Fibroblast of lung (primary cell): ENCODE measurements at regions not wholly inside any gene's neighbourhood (a gene's known extent, or its start where the extent isn't known, plus 50 kb on each side); places are given as distances from the start of the nearest gene placed in this dataset.

Experiments used
- DNase-seq, 2 donors: peaks; one replicate each; pipeline versions ENCODE4 v3.0.0 to v3.0.0-alpha.2; 2010; ENCODE audit warnings: low read depth in 2 of 2
- H2AFZ ChIP-seq: 2 replicates; pipeline ENCODE4 v1.5.1; 2012; ENCODE audit warnings: low read length, control low read depth, inconsistent platforms
- H3K27ac ChIP-seq: 2 replicates; pipeline ENCODE4 v1.5.1; 2011; ENCODE audit warnings: low read length, control low read depth; ENCODE audit not compliant: insufficient read depth
- H3K27me3 ChIP-seq: 2 replicates; pipeline ENCODE4 v1.5.1; 2011; ENCODE audit warnings: mild to moderate bottlenecking, low read length; ENCODE audit not compliant: control insufficient read depth, insufficient read depth
- H3K36me3 ChIP-seq: 2 replicates; pipeline ENCODE4 v1.5.1; 2011; ENCODE audit warnings: low read length; ENCODE audit not compliant: control insufficient read depth, insufficient read depth
- H3K4me1 ChIP-seq: 2 replicates; pipeline ENCODE4 v1.5.1; 2011; ENCODE audit warnings: low read length; ENCODE audit not compliant: control insufficient read depth, insufficient read depth; ENCODE audit errors: extremely low read depth
- H3K4me2 ChIP-seq: 2 replicates; pipeline ENCODE4 v1.5.1; 2011; ENCODE audit warnings: low read length, control low read depth; ENCODE audit not compliant: insufficient read depth; ENCODE audit errors: extremely low read depth
- H3K4me3 ChIP-seq, 4 experiments: fragments of 200-600 bp in 1 of 4; sonication (generic) in 1 of 4; replicated peaks in 1 of 4; 2 replicates each; pipeline ENCODE4 v1.5.1; 2011 to 2016; ENCODE audit warnings: low read length in 4 of 4, low read depth in 3 of 4, mild to moderate bottlenecking in 3 of 4, control low read depth in 2 of 4, inconsistent platforms in 1 of 4, mixed read lengths in 1 of 4; ENCODE audit not compliant: insufficient read depth in 1 of 4; ENCODE audit errors: control extremely low read depth in 1 of 4
- H3K79me2 ChIP-seq: 2 replicates; pipeline ENCODE4 v1.5.1; 2012; ENCODE audit warnings: mild to moderate bottlenecking, low read length, inconsistent platforms; ENCODE audit not compliant: control insufficient read depth, insufficient read depth
- H3K9ac ChIP-seq: 2 replicates; pipeline ENCODE4 v1.5.1; 2011; ENCODE audit warnings: mild to moderate bottlenecking, low read length, control low read depth; ENCODE audit not compliant: insufficient read depth
- H3K9me3 ChIP-seq: 2 replicates; pipeline ENCODE4 v1.5.1; 2012; ENCODE audit warnings: low read depth, low read length; ENCODE audit not compliant: control insufficient read depth, insufficient read depth
- H4K20me1 ChIP-seq: 2 replicates; pipeline ENCODE4 v1.5.1; 2011; ENCODE audit warnings: low read length; ENCODE audit not compliant: control insufficient read depth, insufficient read depth; ENCODE audit errors: extremely low read depth
- EZH2 ChIP-seq: IDR thresholded peaks from 2 replicates; pipeline ENCODE4 v1.5.1; 2012; ENCODE audit warnings: low read length, control low read depth, mild to moderate bottlenecking; ENCODE audit errors: missing control alignments
- TF ChIP-seq, protein P1 (sequence below), 2 donors: IDR thresholded peaks in 1 of 2; conservative IDR thresholded peaks in 1 of 2; 1 replicate in 1 of 2; 2 replicates in 1 of 2; pipeline ENCODE4 v1.5.1; 2011 to 2012; ENCODE audit warnings: low read length in 2 of 2, control low read depth in 1 of 2, inconsistent platforms in 1 of 2, low read depth in 1 of 2, mild to moderate bottlenecking in 1 of 2

DNA sequence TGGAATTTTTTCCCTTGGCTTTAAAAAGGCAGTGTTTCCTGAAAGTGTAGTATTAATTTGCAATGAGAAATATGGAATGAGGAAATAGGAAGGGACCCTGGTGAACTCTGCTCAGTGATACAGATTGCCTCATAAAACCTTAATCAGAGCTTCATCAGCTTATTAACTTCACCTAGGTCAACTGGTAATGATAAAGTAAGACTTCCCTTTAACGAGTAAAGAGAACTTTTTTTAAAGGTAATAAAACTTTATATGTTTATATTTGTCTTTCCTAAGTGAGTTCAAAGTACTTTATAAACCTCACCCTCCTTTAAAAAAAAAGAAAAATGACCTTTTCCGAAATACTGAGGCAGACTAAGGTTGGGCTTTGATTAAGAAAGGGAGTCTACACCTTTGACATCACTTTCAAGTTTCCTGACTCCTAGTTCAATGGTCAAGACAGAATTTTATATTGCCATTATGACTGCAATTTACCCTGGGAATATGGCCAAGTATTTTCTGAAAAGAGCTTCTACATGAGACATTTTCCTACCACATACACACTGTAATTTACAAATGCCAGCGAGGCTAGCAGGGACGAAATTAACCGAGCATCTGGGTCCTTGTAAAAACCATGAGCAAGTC lies 706.3 kb upstream of the TENM3 start:
- Histone ChIP-seq H3K4me3 (no peak overlapping the region), H3K4me2 (no peak overlapping the region), H2AFZ (no peak overlapping the region), H3K9ac (no peak overlapping the region), H4K20me1 (no peaks in the 10 kb centered on the region), H3K9me3 (no peaks in the 10 kb centered on the region), H3K27ac (no peak overlapping the region), H3K4me1 (no peaks in the 10 kb centered on the region), H3K36me3 (no peaks in the 10 kb centered on the region), H3K79me2 (no peaks in the 10 kb centered on the region), H3K27me3 (no peaks in the 10 kb centered on the region)
- DNase-seq = peak in 1 of 2 donors; percentile 15
- TF ChIP-seq, protein P1, sequence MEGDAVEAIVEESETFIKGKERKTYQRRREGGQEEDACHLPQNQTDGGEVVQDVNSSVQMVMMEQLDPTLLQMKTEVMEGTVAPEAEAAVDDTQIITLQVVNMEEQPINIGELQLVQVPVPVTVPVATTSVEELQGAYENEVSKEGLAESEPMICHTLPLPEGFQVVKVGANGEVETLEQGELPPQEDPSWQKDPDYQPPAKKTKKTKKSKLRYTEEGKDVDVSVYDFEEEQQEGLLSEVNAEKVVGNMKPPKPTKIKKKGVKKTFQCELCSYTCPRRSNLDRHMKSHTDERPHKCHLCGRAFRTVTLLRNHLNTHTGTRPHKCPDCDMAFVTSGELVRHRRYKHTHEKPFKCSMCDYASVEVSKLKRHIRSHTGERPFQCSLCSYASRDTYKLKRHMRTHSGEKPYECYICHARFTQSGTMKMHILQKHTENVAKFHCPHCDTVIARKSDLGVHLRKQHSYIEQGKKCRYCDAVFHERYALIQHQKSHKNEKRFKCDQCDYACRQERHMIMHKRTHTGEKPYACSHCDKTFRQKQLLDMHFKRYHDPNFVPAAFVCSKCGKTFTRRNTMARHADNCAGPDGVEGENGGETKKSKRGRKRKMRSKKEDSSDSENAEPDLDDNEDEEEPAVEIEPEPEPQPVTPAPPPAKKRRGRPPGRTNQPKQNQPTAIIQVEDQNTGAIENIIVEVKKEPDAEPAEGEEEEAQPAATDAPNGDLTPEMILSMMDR (conservative IDR thresholded peaks at IDR 0.05 in 1 of 2, IDR thresholded peaks at IDR 0.05 in 1 of 2; ENCODE audit: low read depth in 1 of 2, low read length in 2 of 2) = no peak
- no peak for TF ChIP-seq EZH2

DNA sequence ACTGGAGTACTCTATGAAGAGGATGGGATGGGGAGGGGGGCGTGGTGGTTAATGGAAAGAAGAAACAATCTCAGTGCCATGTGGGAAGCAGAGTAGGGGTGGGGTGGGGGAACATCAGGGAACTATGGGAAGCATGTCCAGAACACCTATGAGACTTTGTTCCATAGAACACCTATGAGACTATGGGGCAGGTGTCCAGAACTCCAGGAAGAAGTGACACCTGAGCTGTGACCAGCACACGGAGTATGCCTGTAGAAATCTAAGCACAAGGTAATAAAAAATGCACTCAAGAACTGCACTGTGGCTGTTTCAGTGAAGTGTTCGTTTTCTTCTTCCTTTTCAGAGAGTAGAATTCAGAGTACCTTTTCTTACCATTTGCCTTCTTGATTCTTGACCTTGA lies 704.8 kb upstream of the TENM3 start:
- Histone ChIP-seq H3K9ac (no peak overlapping the region), H3K79me2 (no peaks in the 10 kb centered on the region), H3K9me3 (no peaks in the 10 kb centered on the region), H3K4me2 (no peak overlapping the region), H2AFZ (no peak overlapping the region), H3K36me3 (no peaks in the 10 kb centered on the region), H3K27me3 (no peaks in the 10 kb centered on the region), H3K4me1 (no peaks in the 10 kb centered on the region), H4K20me1 (no peaks in the 10 kb centered on the region), H3K4me3 (no peak overlapping the region), H3K27ac (no peak overlapping the region)
- TF ChIP-seq, protein P1 (conservative IDR thresholded peaks at IDR 0.05 in 1 of 2, IDR thresholded peaks at IDR 0.05 in 1 of 2; ENCODE audit: low read depth in 1 of 2, low read length in 2 of 2) = no peak
- no peak for TF ChIP-seq EZH2
- DNase-seq = no peak

DNA sequence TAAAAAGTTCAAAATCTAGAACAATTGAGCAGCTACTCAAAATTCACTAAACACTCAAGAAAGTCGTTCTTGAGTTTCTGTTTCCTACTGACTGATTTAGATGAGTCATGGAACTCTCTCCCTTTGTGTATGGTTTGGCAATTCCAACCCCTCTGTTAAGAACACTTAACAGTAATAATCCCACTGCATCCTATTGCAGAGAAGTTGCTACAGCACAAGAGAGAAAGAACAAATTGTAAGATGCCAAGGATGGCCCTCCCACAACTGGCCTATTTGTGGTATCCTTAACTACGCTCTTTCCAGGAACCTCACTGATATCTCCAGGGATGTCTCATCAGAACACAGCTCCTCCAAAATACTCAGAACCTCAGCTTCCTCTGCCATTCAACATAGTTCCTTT lies 701.8 kb upstream of the TENM3 start:
- no peaks in the 10 kb centered on the region for H3K36me3 ChIP-seq
- H3K4me1 ChIP-seq = no peaks in the 10 kb centered on the region
- H3K79me2 ChIP-seq = no peaks in the 10 kb centered on the region
- no peaks in the 10 kb centered on the region for H3K27me3 ChIP-seq
- H3K27ac ChIP-seq = no peak overlapping the region
- H3K9me3 ChIP-seq = no peaks in the 10 kb centered on the region
- no peak overlapping the region for H3K4me2 ChIP-seq
- DNase-seq = peak; percentile 74 to 77
- H2AFZ ChIP-seq = no peak overlapping the region
- no peak overlapping the region for H3K4me3 ChIP-seq
- H4K20me1 ChIP-seq = no peaks in the 10 kb centered on the region
- no peak overlapping the region for H3K9ac ChIP-seq
- TF ChIP-seq, protein P1 (conservative IDR thresholded peaks at IDR 0.05 in 1 of 2, IDR thresholded peaks at IDR 0.05 in 1 of 2; ENCODE audit: low read depth in 1 of 2, low read length in 2 of 2) = no peak
- no peak for TF ChIP-seq EZH2
